RCC 7860 (cell line): ENCODE measurements at regions not wholly inside any gene's neighbourhood (a gene's known extent, or its start where the extent isn't known, plus 50 kb on each side); places are given as distances from the start of the nearest gene placed in this dataset.
A peak's percentile ranks its signal among the peaks of the same experiment; 100 is the strongest.
"Not testable (repeated sequence)": the region's sequence is repeated elsewhere in the genome, so short reads cannot be mapped to it uniquely, and the experiment has no call there.

Source experiments
- DNase-seq: peaks from one replicate; pipeline ENCODE4 v3.0.0-alpha.2; 2015; ENCODE audit warnings: low spot score
- FAIRE-seq: peaks from 2 replicates; lab custom pipeline; 2012; peaks lifted over from hg19 to GRCh38; lab: Jason Lieb, UNC

GRCh38 chr1:172795741-172796140, 136.8 kb downstream of the FASLG start:
- FAIRE-seq: no peak

GRCh38 chr1:172799804-172800203, 140.9 kb downstream of the FASLG start:
- DNase-seq, FAIRE-seq: not testable (repeated sequence)

More at GRCh38 chr1:172795741-172796140, 136.8 kb downstream of the FASLG start:
- no peak for DNase-seq

- DNase-seq (no peak), FAIRE-seq (no peak)
Observed at GRCh38 chr1:172801771-172802322, 142.9 kb downstream of the FASLG start.

GRCh38 chr1:172809750-172810149, 150.8 kb downstream of the FASLG start:
- FAIRE-seq: no peak

GRCh38 chr1:172810480-172811175, 151.7 kb downstream of the FASLG start:
- no peak for FAIRE-seq
- no peak for DNase-seq

More at GRCh38 chr1:172809750-172810149, 150.8 kb downstream of the FASLG start:
- no peak for DNase-seq

- DNase-seq (no peak), FAIRE-seq (no peak)
Observed at GRCh38 chr1:172811694-172812093, 152.8 kb downstream of the FASLG start.

- DNase-seq: no peak
- FAIRE-seq: no peak
Observed at GRCh38 chr1:172812118-172812517, 153.2 kb downstream of the FASLG start.

- DNase-seq (no peak), FAIRE-seq (no peak)
Observed at GRCh38 chr1:172813330-172813729, 154.4 kb downstream of the FASLG start.

- DNase-seq (no peak), FAIRE-seq (no peak)
Observed at GRCh38 chr1:172814428-172814827, 155.5 kb downstream of the FASLG start.

GRCh38 chr1:172815740-172816139, 156.8 kb downstream of the FASLG start:
- DNase-seq: no peak
- FAIRE-seq: no peak

GRCh38 chr1:172818841-172819527, 160.1 kb downstream of the FASLG start:
- FAIRE-seq (no peak), DNase-seq (peak; percentile 40)

- FAIRE-seq (no peak), DNase-seq (no peak)
Observed at GRCh38 chr1:172820475-172821158, 161.7 kb downstream of the FASLG start.

- no peak for DNase-seq
- no peak for FAIRE-seq
Observed at GRCh38 chr1:172821609-172822274, 162.8 kb downstream of the FASLG start.

GRCh38 chr1:172822886-172823285, 164.0 kb downstream of the FASLG start:
- no peak for FAIRE-seq
- DNase-seq: no peak

- DNase-seq (peak; percentile 54), FAIRE-seq (peak; percentile 16)
Observed at GRCh38 chr1:172823534-172823933, 164.6 kb downstream of the FASLG start.

- FAIRE-seq (no peak), DNase-seq (no peak)
Observed at GRCh38 chr1:172824209-172824608, 165.3 kb downstream of the FASLG start.

GRCh38 chr1:172826096-172826741, 167.3 kb downstream of the FASLG start:
- FAIRE-seq: peak; percentile 77
- peak; percentile 58 for DNase-seq

GRCh38 chr1:172827301-172827700, 168.4 kb downstream of the FASLG start:
- FAIRE-seq (no peak), DNase-seq (no peak)

- no peak for FAIRE-seq
- DNase-seq: no peak
Observed at GRCh38 chr1:172827841-172828240, 168.9 kb downstream of the FASLG start.

- FAIRE-seq (no peak), DNase-seq (no peak)
Observed at GRCh38 chr1:172832006-172832725, 173.3 kb downstream of the FASLG start.
